Neural progenitor cell (in vitro differentiated cells): ENCODE measurements at regions not wholly inside any gene's neighbourhood (a gene's known extent, or its start where the extent isn't known, plus 50 kb on each side); places are given as distances from the start of the nearest gene placed in this dataset.

Experiments
- DNase-seq: peaks from one replicate; pipeline ENCODE4 v3.0.0-alpha.2; 2016; ENCODE audit warnings: low spot score
- H2AFZ ChIP-seq: fragments of 200-600 bp; sonication (generic); replicated peaks from 2 replicates; pipeline ENCODE4 v1.6.1; 2016; ENCODE audit warnings: antibody characterized with exemption
- H3F3A ChIP-seq: fragments of 200-600 bp; sonication (generic); 2 replicates; pipeline ENCODE4 v1.6.1; 2016; ENCODE audit warnings: antibody characterized with exemption, low read depth
- H3K27ac ChIP-seq: fragments of 200-600 bp; sonication (generic); 2 replicates; pipeline ENCODE4 v1.5.1; 2016; ENCODE audit warnings: mild to moderate bottlenecking
- H3K27me3 ChIP-seq: fragments of 200-600 bp; sonication (generic); 2 replicates; pipeline ENCODE4 v1.6.1; 2016; ENCODE audit warnings: mild to moderate bottlenecking, moderate library complexity
- H3K36me3 ChIP-seq: fragments of 200-600 bp; sonication (generic); 2 replicates; pipeline ENCODE4 v1.5.1; 2016
- H3K4me1 ChIP-seq: fragments of 200-600 bp; sonication (generic); 2 replicates; pipeline ENCODE4 v1.6.1; 2016; ENCODE audit warnings: mixed run types
- H3K4me2 ChIP-seq: fragments of 200-600 bp; sonication (generic); 2 replicates; pipeline ENCODE4 v1.6.1; 2016
- H3K4me3 ChIP-seq: fragments of 200-600 bp; sonication (generic); 2 replicates; pipeline ENCODE4 v1.5.1; 2016
- H3K79me2 ChIP-seq: fragments of 200-600 bp; sonication (generic); 2 replicates; pipeline ENCODE4 v1.6.1; 2016; ENCODE audit warnings: low read depth
- H3K9ac ChIP-seq: fragments of 200-600 bp; sonication (generic); 2 replicates; pipeline ENCODE4 v1.6.1; 2016
- H3K9me3 ChIP-seq: fragments of 200-600 bp; sonication (generic); 2 replicates; pipeline ENCODE4 v1.5.1; 2016; ENCODE audit warnings: low read depth
- H4K20me1 ChIP-seq: fragments of 200-600 bp; sonication (generic); 2 replicates; pipeline ENCODE4 v1.6.1; 2016; ENCODE audit warnings: low read depth
- H3K27ac Mint-ChIP-seq: 3 replicates; pipeline ENCODE4 v1.8.0; 2021; ENCODE audit warnings: mixed read lengths
- H3K27me3 Mint-ChIP-seq: 2 replicates; pipeline ENCODE4 v1.8.0; 2022; ENCODE audit warnings: low read depth, mild to moderate bottlenecking, inconsistent platforms, moderate library complexity, mixed read lengths; ENCODE audit not compliant: insufficient read depth
- H3K36me3 Mint-ChIP-seq: 3 replicates; pipeline ENCODE4 v1.8.0; 2021; ENCODE audit warnings: mixed read lengths
- H3K4me1 Mint-ChIP-seq: 3 replicates; pipeline ENCODE4 v1.8.0; 2021; ENCODE audit warnings: mixed read lengths
- H3K4me3 Mint-ChIP-seq: 3 replicates; pipeline ENCODE4 v1.8.0; 2021; ENCODE audit warnings: mild to moderate bottlenecking, moderate library complexity, mixed read lengths
- H3K9me3 Mint-ChIP-seq: 3 replicates; pipeline ENCODE4 v1.8.0; 2020; ENCODE audit warnings: mixed read lengths
- CTCF ChIP-seq: fragments of 200-600 bp; sonication (generic); IDR thresholded peaks from 2 replicates; pipeline ENCODE4 v1.5.1; 2017; ENCODE audit warnings: antibody characterized with exemption, mild to moderate bottlenecking
- EZH2 ChIP-seq: fragments of 200-600 bp; sonication (generic); IDR thresholded peaks from 2 replicates; pipeline ENCODE4 v1.6.1; 2017; ENCODE audit warnings: antibody characterized with exemption, mild to moderate bottlenecking, moderate library complexity
- EZH2phosphoT487 ChIP-seq: fragments of 200-600 bp; sonication (generic); IDR thresholded peaks from 2 replicates; pipeline ENCODE4 v1.6.1; 2017; ENCODE audit warnings: antibody characterized with exemption

DNA sequence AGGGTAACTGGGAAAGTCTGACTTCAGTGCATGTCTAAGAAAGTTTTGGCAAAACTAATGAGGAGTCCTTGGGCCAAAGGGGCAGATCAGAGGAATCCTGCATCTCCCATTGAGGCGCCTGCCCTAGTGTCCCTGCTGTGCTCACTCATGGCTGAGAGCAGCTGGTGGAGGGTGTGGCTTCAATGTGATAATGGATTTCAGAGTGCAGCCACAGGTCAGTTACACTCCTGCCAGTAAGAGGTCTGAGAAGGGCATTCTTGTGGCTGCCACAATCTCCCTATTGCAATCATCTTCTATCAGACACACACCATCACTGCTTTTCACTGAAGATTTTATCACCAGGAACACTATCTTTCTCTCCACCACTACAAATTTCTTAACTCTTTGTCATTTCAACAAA is 457.1 kb downstream of the MID1IP1 start:
- Mint-ChIP-seq H3K27ac (no peak overlapping the region), H3K4me1 (no peaks in the 10 kb centered on the region), H3K36me3 (no peaks in the 10 kb centered on the region), H3K27me3 (no peaks in the 10 kb centered on the region), H3K4me3 (no peak overlapping the region), H3K9me3 (no peaks in the 10 kb centered on the region)
- no peak overlapping the region for H3K9ac ChIP-seq
- TF ChIP-seq EZH2phosphoT487 (no peak), CTCF (no peak), EZH2 (no peak)
- H3K79me2 ChIP-seq, result no peaks in the 10 kb centered on the region
- no peak overlapping the region for H3K4me3 ChIP-seq
- peak; percentile 21 for DNase-seq
- H3K27me3 ChIP-seq, result no peaks in the 10 kb centered on the region
- no peaks in the 10 kb centered on the region for H4K20me1 ChIP-seq
- H3K36me3 ChIP-seq, result no peaks in the 10 kb centered on the region
- H3F3A ChIP-seq, result no peaks in the 10 kb centered on the region
- no peak overlapping the region for H3K4me2 ChIP-seq
- no peaks in the 10 kb centered on the region for H3K9me3 ChIP-seq
- no peak overlapping the region for H3K27ac ChIP-seq
- no peak overlapping the region for H2AFZ ChIP-seq
- no peaks in the 10 kb centered on the region for H3K4me1 ChIP-seq

- no peaks in the 10 kb centered on the region for H3K9me3 ChIP-seq
- H4K20me1 ChIP-seq, result no peaks in the 10 kb centered on the region
- DNase-seq, result no peak
- no peak overlapping the region for H3K4me3 ChIP-seq
- no peak for TF ChIP-seq CTCF
- no peak for TF ChIP-seq EZH2
- no peak for TF ChIP-seq EZH2phosphoT487
- no peaks in the 10 kb centered on the region for H3K27me3 ChIP-seq
- H3K9me3 Mint-ChIP-seq, result no peaks in the 10 kb centered on the region
- H3K4me3 Mint-ChIP-seq, result no peak overlapping the region
- H3K27ac ChIP-seq, result no peak overlapping the region
- H3K27ac Mint-ChIP-seq, result no peak overlapping the region
- H3K79me2 ChIP-seq, result no peaks in the 10 kb centered on the region
- H3K4me2 ChIP-seq, result no peak overlapping the region
- H2AFZ ChIP-seq, result no peak overlapping the region
- no peaks in the 10 kb centered on the region for H3K36me3 Mint-ChIP-seq
- no peak overlapping the region for H3K9ac ChIP-seq
- no peaks in the 10 kb centered on the region for H3K4me1 ChIP-seq
- H3K27me3 Mint-ChIP-seq, result no peaks in the 10 kb centered on the region
- H3F3A ChIP-seq, result no peaks in the 10 kb centered on the region
- H3K4me1 Mint-ChIP-seq, result no peaks in the 10 kb centered on the region
- H3K36me3 ChIP-seq, result no peaks in the 10 kb centered on the region
Measured at GRCh38 chrX:39260965-39261364, 459.7 kb downstream of the MID1IP1 start.

- Mint-ChIP-seq H3K9me3 (no peaks in the 10 kb centered on the region), H3K36me3 (no peaks in the 10 kb centered on the region), H3K4me1 (no peaks in the 10 kb centered on the region), H3K4me3 (no peak overlapping the region), H3K27me3 (no peaks in the 10 kb centered on the region), H3K27ac (no peak overlapping the region)
- H3K79me2 ChIP-seq, result no peaks in the 10 kb centered on the region
- H3K27ac ChIP-seq, result no peak overlapping the region
- H3F3A ChIP-seq, result no peaks in the 10 kb centered on the region
- no peaks in the 10 kb centered on the region for H3K36me3 ChIP-seq
- H3K4me3 ChIP-seq, result no peak overlapping the region
- no peaks in the 10 kb centered on the region for H4K20me1 ChIP-seq
- H3K4me1 ChIP-seq, result no peaks in the 10 kb centered on the region
- H2AFZ ChIP-seq, result no peak overlapping the region
- H3K9ac ChIP-seq, result no peak overlapping the region
- H3K4me2 ChIP-seq, result no peak overlapping the region
- H3K27me3 ChIP-seq, result no peaks in the 10 kb centered on the region
- no peaks in the 10 kb centered on the region for H3K9me3 ChIP-seq
- peak; percentile 74 for TF ChIP-seq CTCF
- TF ChIP-seq EZH2, result no peak
- DNase-seq, result peak; percentile 45
Measured at GRCh38 chrX:39261446-39262147, 460.3 kb downstream of the MID1IP1 start.
